Mucosa of descending colon (tissue), 3 donors: ENCODE measurements at regions not wholly inside any gene's neighbourhood (a gene's known extent, or its start where the extent isn't known, plus 50 kb on each side); places are given as distances from the start of the nearest gene placed in this dataset.

Experiments used
- ATAC-seq: fragments of 200-7000 bp; cut with Tn5 transposase; one replicate; pipeline ENCODE4 v1.9.1; 2020; ENCODE audit warnings: mild to moderate bottlenecking, moderate library complexity
- DNase-seq, 3 donors: peaks; one replicate each; pipeline ENCODE4 v3.0.0-alpha.2; 2020
- H3K36me3 ChIP-seq: fragments of 200-600 bp; one replicate; pipeline ENCODE4 v1.8.0; 2021; ENCODE audit warnings: low read depth, mild to moderate bottlenecking
- H3K4me1 ChIP-seq: fragments of 200-600 bp; one replicate; pipeline ENCODE4 v1.8.0; 2021; ENCODE audit warnings: low read depth, mild to moderate bottlenecking
- H3K4me3 ChIP-seq: fragments of 200-600 bp; one replicate; pipeline ENCODE4 v1.8.0; 2021; ENCODE audit warnings: mild to moderate bottlenecking
- H3K9me3 ChIP-seq: fragments of 200-600 bp; one replicate; pipeline ENCODE4 v1.8.0; 2021; ENCODE audit warnings: mild to moderate bottlenecking
- intact Hi-C, 2 donors: fragments of 100-400 bp; cut with DNase I in 1 of 2; cut with micrococcal nuclease in 1 of 2; formaldehyde crosslinking; loops; one replicate each; pipeline versions ENCODE4 v1.11.0 to v1.11.1; 2022; cut with DNase I, micrococcal nuclease
- TF ChIP-seq, protein P1 (sequence below): fragments of 200-600 bp; IDR thresholded peaks from one replicate; pipeline ENCODE4 v1.8.0; 2022; ENCODE audit warnings: antibody characterized with exemption, mild to moderate bottlenecking
- donor health status: DM: no; HTN: no; CAD: no; lungs with moderate emphysema.
- donor health status: DM: no; HTN: no; CAD: no.
- donor health status: DM: no; HTN: yes; CAD: no.

DNA sequence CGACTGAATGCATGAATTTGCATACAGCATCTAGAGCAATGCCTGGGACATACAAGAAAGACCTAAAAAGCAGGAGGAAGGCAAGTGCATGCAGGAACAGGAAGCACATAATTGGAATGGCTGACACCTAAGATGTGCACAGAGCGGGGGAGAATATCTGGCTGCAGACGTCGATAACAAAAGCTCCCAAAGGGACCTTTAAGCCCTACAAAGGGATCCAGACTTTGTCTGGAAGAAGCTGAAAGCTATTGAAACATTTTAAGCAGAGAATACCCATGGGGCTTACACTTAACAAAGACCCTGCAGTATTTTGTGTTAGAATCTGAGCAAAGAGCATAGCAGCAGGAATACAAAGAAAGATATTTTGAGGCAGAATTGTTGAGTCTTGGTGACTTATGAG is 107.4 kb upstream of the CLDN10 start:
- H3K9me3 ChIP-seq, result no peaks in the 10 kb centered on the region
- TF ChIP-seq, protein P1, sequence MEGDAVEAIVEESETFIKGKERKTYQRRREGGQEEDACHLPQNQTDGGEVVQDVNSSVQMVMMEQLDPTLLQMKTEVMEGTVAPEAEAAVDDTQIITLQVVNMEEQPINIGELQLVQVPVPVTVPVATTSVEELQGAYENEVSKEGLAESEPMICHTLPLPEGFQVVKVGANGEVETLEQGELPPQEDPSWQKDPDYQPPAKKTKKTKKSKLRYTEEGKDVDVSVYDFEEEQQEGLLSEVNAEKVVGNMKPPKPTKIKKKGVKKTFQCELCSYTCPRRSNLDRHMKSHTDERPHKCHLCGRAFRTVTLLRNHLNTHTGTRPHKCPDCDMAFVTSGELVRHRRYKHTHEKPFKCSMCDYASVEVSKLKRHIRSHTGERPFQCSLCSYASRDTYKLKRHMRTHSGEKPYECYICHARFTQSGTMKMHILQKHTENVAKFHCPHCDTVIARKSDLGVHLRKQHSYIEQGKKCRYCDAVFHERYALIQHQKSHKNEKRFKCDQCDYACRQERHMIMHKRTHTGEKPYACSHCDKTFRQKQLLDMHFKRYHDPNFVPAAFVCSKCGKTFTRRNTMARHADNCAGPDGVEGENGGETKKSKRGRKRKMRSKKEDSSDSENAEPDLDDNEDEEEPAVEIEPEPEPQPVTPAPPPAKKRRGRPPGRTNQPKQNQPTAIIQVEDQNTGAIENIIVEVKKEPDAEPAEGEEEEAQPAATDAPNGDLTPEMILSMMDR, result no peak
- intact Hi-C loops, result no loop called here
- no peaks in the 10 kb centered on the region for H3K4me1 ChIP-seq
- ATAC-seq, result no peak
- DNase-seq, result no peak
- H3K4me3 ChIP-seq, result no peak overlapping the region
- no peaks in the 10 kb centered on the region for H3K36me3 ChIP-seq

DNA sequence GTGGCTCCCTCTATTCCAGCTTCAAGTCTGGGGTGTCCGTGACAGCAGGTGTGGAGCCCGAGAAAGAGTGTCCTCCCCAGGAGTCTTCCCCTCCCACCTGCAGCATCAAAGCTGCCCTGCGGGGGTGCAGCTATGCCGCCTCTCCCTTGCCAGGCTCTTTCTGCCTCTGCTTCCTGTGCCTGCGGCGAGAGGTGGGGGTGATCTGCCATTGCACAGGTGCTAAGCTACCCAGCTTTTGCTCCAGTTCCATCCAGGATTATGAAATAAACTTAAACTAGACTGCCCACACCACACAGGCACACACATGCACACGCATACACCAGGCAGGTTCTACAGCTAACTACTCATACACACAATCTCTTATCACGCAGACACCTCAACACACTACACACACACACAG is 104.7 kb upstream of the CLDN10 start:
- intact Hi-C loops, result no loop called here
- no peak overlapping the region for H3K4me3 ChIP-seq
- TF ChIP-seq, protein P1, result no peak
- no peak for ATAC-seq
- H3K9me3 ChIP-seq, result no peaks in the 10 kb centered on the region
- no peak for DNase-seq
- H3K4me1 ChIP-seq, result no peaks in the 10 kb centered on the region
- no peaks in the 10 kb centered on the region for H3K36me3 ChIP-seq

DNA sequence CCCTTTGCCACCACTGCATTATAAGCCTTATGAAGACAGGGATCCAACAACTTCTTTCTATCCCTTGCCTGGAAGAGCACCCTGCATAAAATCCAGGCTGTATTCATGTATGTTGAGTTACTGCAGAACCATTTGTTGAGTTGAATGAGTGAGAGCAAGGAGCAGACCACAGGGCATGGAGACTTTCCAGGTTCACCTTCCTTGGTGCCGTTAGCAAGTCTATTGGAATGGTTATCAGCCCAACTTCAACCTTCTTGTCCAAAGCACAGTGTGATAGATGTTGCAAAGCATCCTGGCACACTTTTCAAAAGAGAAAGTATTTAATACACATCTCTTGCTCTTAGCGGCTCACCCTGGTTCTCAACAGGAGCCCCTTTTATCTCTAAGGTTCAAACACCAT is 100.9 kb upstream of the CLDN10 start:
- Histone ChIP-seq H3K9me3 (no peaks in the 10 kb centered on the region), H3K36me3 (no peaks in the 10 kb centered on the region), H3K4me3 (no peak overlapping the region), H3K4me1 (no peaks in the 10 kb centered on the region)
- ATAC-seq (no peak), DNase-seq (no peak)
- TF ChIP-seq, protein P1, result no peak
- intact Hi-C loops, result no loop called here

DNA sequence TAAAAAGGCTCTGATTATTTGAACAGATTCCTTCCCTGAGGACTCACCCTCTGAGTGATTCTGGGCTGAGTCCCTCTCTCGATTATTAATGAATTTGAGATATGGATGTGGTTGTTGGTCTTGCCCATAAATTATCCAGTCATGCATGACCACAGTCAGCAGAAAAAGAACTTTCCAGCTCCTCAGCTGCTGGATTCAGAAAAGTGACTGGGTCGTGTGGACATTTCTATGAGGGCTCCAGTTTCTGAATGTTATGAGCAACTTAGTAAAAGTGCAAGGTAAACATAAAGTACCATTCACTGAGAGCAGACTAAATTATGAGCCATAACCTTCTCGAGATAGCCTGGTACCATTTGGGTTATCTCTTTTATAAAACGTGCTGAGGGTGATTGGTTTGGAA is 100.1 kb upstream of the CLDN10 start:
- Histone ChIP-seq H3K9me3 (no peaks in the 10 kb centered on the region), H3K36me3 (no peaks in the 10 kb centered on the region), H3K4me1 (no peaks in the 10 kb centered on the region), H3K4me3 (no peak overlapping the region)
- TF ChIP-seq, protein P1, result no peak
- ATAC-seq (no peak), DNase-seq (no peak)
- intact Hi-C loops, result no loop called here

DNA sequence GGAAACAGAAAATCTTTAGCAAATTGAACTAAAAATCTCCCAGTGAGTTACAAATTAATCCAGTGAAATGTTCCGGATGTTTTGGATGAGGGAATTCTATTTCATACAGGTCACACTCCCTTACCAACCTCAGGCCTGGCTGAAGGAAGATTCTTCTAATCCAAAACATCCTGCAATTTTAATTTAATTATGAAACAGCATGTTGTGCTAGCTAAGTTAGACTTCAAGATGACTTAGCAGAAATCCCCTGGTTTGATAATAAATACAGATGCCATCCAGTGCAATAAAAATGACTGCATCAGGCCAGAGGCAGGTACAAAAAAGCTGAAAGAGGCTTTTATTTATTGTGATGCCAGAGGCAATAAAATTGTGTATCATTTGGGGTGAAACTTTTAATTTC is 96.7 kb upstream of the CLDN10 start:
- DNase-seq (no peak), ATAC-seq (no peak)
- TF ChIP-seq, protein P1, result no peak
- intact Hi-C loops, result no loop called here
- H3K9me3 ChIP-seq, result no peaks in the 10 kb centered on the region
- no peak overlapping the region for H3K4me3 ChIP-seq
- no peaks in the 10 kb centered on the region for H3K36me3 ChIP-seq
- H3K4me1 ChIP-seq, result no peaks in the 10 kb centered on the region

DNA sequence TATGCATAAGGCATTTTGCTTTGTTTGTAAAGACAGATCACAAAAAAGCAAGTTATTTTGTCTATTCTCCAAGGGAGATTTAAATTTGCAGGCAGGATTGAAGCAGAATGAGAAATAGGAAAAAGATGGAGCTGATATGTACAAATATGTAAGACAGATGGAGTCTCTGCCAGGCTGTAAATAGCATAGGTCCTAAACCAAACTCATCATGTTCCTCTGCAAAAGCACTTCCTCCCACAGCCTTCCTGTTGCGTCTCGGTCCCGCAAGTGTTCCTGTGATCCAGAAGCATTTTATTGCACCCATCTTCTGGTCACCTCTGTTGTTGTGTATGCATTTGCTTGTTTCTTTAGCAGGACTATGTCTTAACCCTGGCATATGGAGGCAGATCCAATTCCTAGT is 95.7 kb upstream of the CLDN10 start:
- no peaks in the 10 kb centered on the region for H3K4me1 ChIP-seq
- H3K4me3 ChIP-seq, result no peak overlapping the region
- intact Hi-C loops, result no loop called here
- H3K36me3 ChIP-seq, result no peaks in the 10 kb centered on the region
- ATAC-seq (no peak), DNase-seq (no peak)
- TF ChIP-seq, protein P1, result no peak
- H3K9me3 ChIP-seq, result no peaks in the 10 kb centered on the region
